Hepatocyte (in vitro differentiated cells): ENCODE measurements at regions not wholly inside any gene's neighbourhood (a gene's known extent, or its start where the extent isn't known, plus 50 kb on each side); places are given as distances from the start of the nearest gene placed in this dataset.

Experiments
- DNase-seq: peaks from one replicate; pipeline ENCODE4 v3.0.0-alpha.2; 2016; ENCODE audit warnings: low spot score
- H2AFZ ChIP-seq: fragments of 200-600 bp; sonication (generic); 2 replicates; pipeline ENCODE4 v1.6.0; 2016; ENCODE audit warnings: antibody characterized with exemption, mild to moderate bottlenecking
- H3K27ac ChIP-seq: fragments of 200-600 bp; sonication (generic); 2 replicates; pipeline ENCODE4 v1.5.1; 2016; ENCODE audit warnings: mild to moderate bottlenecking
- H3K27me3 ChIP-seq: fragments of 200-600 bp; sonication (generic); 2 replicates; pipeline ENCODE4 v1.6.1; 2016
- H3K36me3 ChIP-seq: fragments of 200-600 bp; sonication (generic); replicated peaks from 2 replicates; pipeline ENCODE4 v1.5.1; 2016; ENCODE audit warnings: low read depth; ENCODE audit not compliant: insufficient read depth
- H3K4me1 ChIP-seq: fragments of 200-600 bp; sonication (generic); 2 replicates; pipeline ENCODE4 v1.5.1; 2016; ENCODE audit warnings: mild to moderate bottlenecking, moderate library complexity; ENCODE audit not compliant: insufficient read depth
- H3K4me2 ChIP-seq: fragments of 200-600 bp; sonication (generic); 2 replicates; pipeline ENCODE4 v1.6.0; 2016
- H3K4me3 ChIP-seq: fragments of 200-600 bp; sonication (generic); 2 replicates; pipeline ENCODE4 v1.5.1; 2016; ENCODE audit warnings: mild to moderate bottlenecking
- H3K79me2 ChIP-seq: fragments of 200-600 bp; sonication (generic); 2 replicates; pipeline ENCODE4 v1.6.0; 2017; ENCODE audit warnings: mild to moderate bottlenecking
- H3K9me2 ChIP-seq: fragments of 200-600 bp; sonication (generic); replicated peaks from 2 replicates; pipeline ENCODE4 v1.6.0; 2017; ENCODE audit warnings: mild to moderate bottlenecking; ENCODE audit not compliant: insufficient read depth
- H3K9me3 ChIP-seq: fragments of 200-600 bp; sonication (generic); 2 replicates; pipeline ENCODE4 v1.5.1; 2016; ENCODE audit warnings: low read depth, mild to moderate bottlenecking
- H4K20me1 ChIP-seq: fragments of 200-600 bp; sonication (generic); 2 replicates; pipeline ENCODE4 v1.6.0; 2016; ENCODE audit warnings: mild to moderate bottlenecking; ENCODE audit not compliant: insufficient read depth, poor library complexity, severe bottlenecking
- CTCF ChIP-seq: fragments of 200-600 bp; sonication (generic); IDR thresholded peaks from 2 replicates; pipeline ENCODE4 v1.5.1; 2016; ENCODE audit warnings: antibody characterized with exemption, mild to moderate bottlenecking; ENCODE audit not compliant: poor library complexity
- EZH2 ChIP-seq: fragments of 200-600 bp; sonication (generic); IDR thresholded peaks from 2 replicates; pipeline ENCODE4 v1.6.1; 2016; ENCODE audit warnings: antibody characterized with exemption, mild to moderate bottlenecking, borderline replicate concordance
- EZH2phosphoT487 ChIP-seq: fragments of 200-600 bp; sonication (generic); IDR thresholded peaks from one replicate; pipeline ENCODE4 v1.6.1; 2018; ENCODE audit warnings: antibody characterized with exemption, mild to moderate bottlenecking, low read depth, moderate library complexity; ENCODE audit not compliant: unreplicated experiment, severe bottlenecking
- WGBS: methylation state at CpG from one replicate; pipeline ENCODE4 v1.1.6; 2016; ENCODE audit warnings: low lambda C conversion rate; ENCODE audit errors: missing lambda C conversion rate; 5-methylcytosine and 5-hydroxymethylcytosine counted together

- DNase-seq: no peak
- Histone ChIP-seq H3K36me3 (no peaks in the 10 kb centered on the region), H3K9me2 (no peaks in the 10 kb centered on the region), H2AFZ (no peak overlapping the region), H3K4me1 (no peaks in the 10 kb centered on the region), H3K27me3 (no peaks in the 10 kb centered on the region), H3K4me2 (no peak overlapping the region), H3K79me2 (no peaks in the 10 kb centered on the region), H3K4me3 (no peak overlapping the region), H4K20me1 (no peaks in the 10 kb centered on the region), H3K9me3 (no peaks in the 10 kb centered on the region), H3K27ac (no peak overlapping the region)
- WGBS: 62% methylated on average over 2 of the region's 2 CpGs
- TF ChIP-seq EZH2phosphoT487: no peak
Measured at GRCh38 chr3:180092889-180093288, 56.2 kb upstream of the PEX5L start.

- H3K9me3 ChIP-seq: no peaks in the 10 kb centered on the region
- 94% methylated on average over 1 of the region's 1 CpG for whole genome bisulfite sequencing
- H3K4me2 ChIP-seq: no peak overlapping the region
- H3K9me2 ChIP-seq: no peaks in the 10 kb centered on the region
- no peaks in the 10 kb centered on the region for H3K27me3 ChIP-seq
- DNase-seq: no peak
- TF ChIP-seq EZH2phosphoT487 (no peak), EZH2 (no peak), CTCF (no peak)
- no peaks in the 10 kb centered on the region for H3K36me3 ChIP-seq
- no peaks in the 10 kb centered on the region for H3K4me1 ChIP-seq
- no peak overlapping the region for H3K27ac ChIP-seq
- no peaks in the 10 kb centered on the region for H3K79me2 ChIP-seq
- no peak overlapping the region for H3K4me3 ChIP-seq
- H4K20me1 ChIP-seq: no peaks in the 10 kb centered on the region
- H2AFZ ChIP-seq: no peak overlapping the region
Measured at GRCh38 chr3:180093535-180093934, 56.8 kb upstream of the PEX5L start.

- DNase-seq: no peak
- Histone ChIP-seq H3K9me2 (no peaks in the 10 kb centered on the region), H3K9me3 (no peaks in the 10 kb centered on the region), H3K4me3 (no peak overlapping the region), H4K20me1 (no peaks in the 10 kb centered on the region), H3K4me1 (no peaks in the 10 kb centered on the region), H3K27ac (no peak overlapping the region), H2AFZ (no peak overlapping the region), H3K4me2 (no peak overlapping the region), H3K27me3 (no peaks in the 10 kb centered on the region), H3K36me3 (no peaks in the 10 kb centered on the region), H3K79me2 (no peaks in the 10 kb centered on the region)
- TF ChIP-seq EZH2 (no peak), EZH2phosphoT487 (no peak), CTCF (no peak)
- 65% methylated on average over 1 of the region's 1 CpG for WGBS
Measured at GRCh38 chr3:180097626-180098025, 60.9 kb upstream of the PEX5L start.

- Histone ChIP-seq H3K9me3 (no peaks in the 10 kb centered on the region), H3K4me2 (peak overlapping the region; percentile 15), H3K79me2 (no peaks in the 10 kb centered on the region), H3K36me3 (no peaks in the 10 kb centered on the region), H4K20me1 (no peaks in the 10 kb centered on the region), H2AFZ (no peak overlapping the region), H3K27ac (no peak overlapping the region), H3K4me1 (no peaks in the 10 kb centered on the region), H3K27me3 (no peaks in the 10 kb centered on the region), H3K9me2 (no peaks in the 10 kb centered on the region), H3K4me3 (no peak overlapping the region)
- TF ChIP-seq CTCF: no peak
- no peak for TF ChIP-seq EZH2phosphoT487
- TF ChIP-seq EZH2: no peak
- WGBS: 33% methylated on average over 11 of the region's 11 CpGs
- peak; percentile 35 for DNase-seq
Measured at GRCh38 chr3:180102134-180102533, 65.4 kb upstream of the PEX5L start.
